H1 (cell line): ENCODE measurements at regions not wholly inside any gene's neighbourhood (a gene's known extent, or its start where the extent isn't known, plus 50 kb on each side); places are given as distances from the start of the nearest gene placed in this dataset.

Experiments used
- CTCF ChIA-PET: fragments of 300-600 bp; sonication (Branson Sonifier 250); formaldehyde crosslinking; loops from one replicate; lab custom pipeline; 2021; ENCODE audit not compliant: partially characterized antibody; lab: Charles Lee
- POLR2A ChIA-PET: fragments of 300-600 bp; sonication (Branson Sonifier 250); formaldehyde crosslinking; loops from one replicate; lab custom pipeline; 2021; ENCODE audit warnings: inconsistent platforms; ENCODE audit not compliant: partially characterized antibody; lab: Charles Lee
- DNase-seq, 2 experiments: peaks; one replicate each; pipeline versions ENCODE4 v3.0.0 to v3.0.0-alpha.2; 2010 to 2022; ENCODE audit warnings: low spot score in 2 of 2, low read depth in 1 of 2, mixed read lengths in 1 of 2
- FAIRE-seq: peaks from 2 replicates; lab custom pipeline; 2011; peaks lifted over from hg19 to GRCh38; lab: Jason Lieb, UNC
- H2AFZ ChIP-seq: 2 replicates; pipeline ENCODE4 v1.8.1; 2012; ENCODE audit warnings: low read length, inconsistent platforms
- H2AK5ac ChIP-seq: 2 replicates; pipeline ENCODE4 v1.6.1; 2013; ENCODE audit warnings: low read depth, low read length
- H2BK120ac ChIP-seq: replicated peaks from 2 replicates; pipeline ENCODE3; 2013; ENCODE audit warnings: low read depth, low read length, inconsistent platforms
- H2BK12ac ChIP-seq: 2 replicates; pipeline ENCODE4 v1.6.1; 2013; ENCODE audit warnings: low read depth, low read length
- H2BK15ac ChIP-seq: 2 replicates; pipeline ENCODE4 v1.6.1; 2013; ENCODE audit warnings: low read length
- H2BK20ac ChIP-seq: 2 replicates; pipeline ENCODE4 v1.6.1; 2013; ENCODE audit warnings: low read length
- H2BK5ac ChIP-seq: 2 replicates; pipeline ENCODE4 v1.6.1; 2013; ENCODE audit warnings: low read depth, low read length
- H3K14ac ChIP-seq: 2 replicates; pipeline ENCODE4 v1.6.1; 2013; ENCODE audit warnings: inconsistent platforms; ENCODE audit not compliant: insufficient read length
- H3K18ac ChIP-seq: 2 replicates; pipeline ENCODE4 v1.6.1; 2013; ENCODE audit warnings: low read length; ENCODE audit errors: extremely low read depth
- H3K23ac ChIP-seq: 2 replicates; pipeline ENCODE4 v1.6.1; 2013; ENCODE audit warnings: inconsistent platforms; ENCODE audit not compliant: insufficient read length
- H3K23me2 ChIP-seq: 2 replicates; pipeline ENCODE4 v1.6.1; 2013; ENCODE audit warnings: low read depth, low read length
- H3K27ac ChIP-seq: 2 replicates; pipeline ENCODE4 v1.6.1; 2011; ENCODE audit warnings: low read depth, low read length, inconsistent platforms
- H3K27me3 ChIP-seq, 4 experiments: replicated peaks in 1 of 4; 1 replicate in 1 of 4; 2 replicates in 3 of 4; pipeline versions ENCODE4 v1.6.1 to v1.8.1; 2011 to 2013; ENCODE audit warnings: low read length in 3 of 4, mild to moderate bottlenecking in 3 of 4, inconsistent platforms in 2 of 4, mixed read lengths in 2 of 4, moderate library complexity in 1 of 4; ENCODE audit not compliant: control insufficient read depth in 3 of 4, insufficient read depth in 3 of 4; ENCODE audit errors: extremely low read depth in 1 of 4
- H3K36me3 ChIP-seq, 4 experiments: 2 replicates each; pipeline versions ENCODE4 v1.6.1 to v1.8.1; 2011 to 2013; ENCODE audit warnings: mild to moderate bottlenecking in 4 of 4, low read length in 3 of 4, moderate library complexity in 2 of 4, control low read depth in 1 of 4, inconsistent platforms in 1 of 4; ENCODE audit not compliant: insufficient read depth in 4 of 4, control insufficient read depth in 2 of 4
- H3K4ac ChIP-seq: replicated peaks from 2 replicates; pipeline ENCODE3; 2013; ENCODE audit warnings: low read length, low read depth, mixed read lengths, inconsistent platforms; ENCODE audit not compliant: insufficient read length
- H3K4me1 ChIP-seq, 4 experiments: replicated peaks in 1 of 4; 1 replicate in 1 of 4; 2 replicates in 3 of 4; pipeline versions ENCODE4 v1.6.1 to v1.8.1; 2011 to 2013; ENCODE audit warnings: low read length in 3 of 4, inconsistent platforms in 2 of 4, mixed read lengths in 1 of 4; ENCODE audit not compliant: insufficient read depth in 4 of 4, control insufficient read depth in 3 of 4
- H3K4me2 ChIP-seq, 2 experiments: 2 replicates each; pipeline versions ENCODE4 v1.6.1 to v1.8.1; 2011 to 2013; ENCODE audit warnings: low read depth in 2 of 2, low read length in 2 of 2, control low read depth in 1 of 2, inconsistent platforms in 1 of 2, mild to moderate bottlenecking in 1 of 2; ENCODE audit not compliant: insufficient read depth in 1 of 2
- H3K4me3 ChIP-seq, 4 experiments: fragments of 200-600, 300-600 bp in 1 of 4; sonication (generic), shearing (Covaris generic), sonication (Bioruptor Twin) in 1 of 4; 2 replicates each; pipeline versions ENCODE4 v1.5.1 to v1.8.1; 2011 to 2016; ENCODE audit warnings: low read length in 4 of 4, low read depth in 3 of 4, control low read depth in 2 of 4, inconsistent platforms in 2 of 4, mild to moderate bottlenecking in 2 of 4, mixed read lengths in 1 of 4, moderate library complexity in 1 of 4; ENCODE audit not compliant: insufficient read depth in 2 of 4; ENCODE audit errors: extremely low read depth in 1 of 4
- H3K56ac ChIP-seq: replicated peaks from 2 replicates; pipeline ENCODE3; 2013; ENCODE audit warnings: low read depth, mild to moderate bottlenecking, mixed read lengths, low read length, inconsistent platforms; ENCODE audit not compliant: insufficient read length
- H3K79me1 ChIP-seq: 2 replicates; pipeline ENCODE4 v1.6.1; 2013; ENCODE audit warnings: low read depth, low read length, control low read depth
- H3K79me2 ChIP-seq, 2 experiments: 2 replicates each; pipeline versions ENCODE4 v1.6.1 to v1.8.1; 2012 to 2013; ENCODE audit warnings: low read length in 2 of 2, mild to moderate bottlenecking in 2 of 2, inconsistent platforms in 1 of 2; ENCODE audit not compliant: insufficient read depth in 2 of 2, control insufficient read depth in 1 of 2
- H3K9ac ChIP-seq, 4 experiments: replicated peaks in 1 of 4; 1 replicate in 1 of 4; 2 replicates in 3 of 4; pipeline versions ENCODE4 v1.6.1 to v1.8.1; 2011 to 2013; ENCODE audit warnings: low read depth in 3 of 4, low read length in 3 of 4, control low read depth in 2 of 4, mild to moderate bottlenecking in 2 of 4, moderate library complexity in 2 of 4, inconsistent platforms in 1 of 4; ENCODE audit errors: extremely low read depth in 1 of 4
- H3K9me3 ChIP-seq, 2 experiments: 2 replicates each; pipeline versions ENCODE4 v1.6.1 to v1.8.1; 2012 to 2013; ENCODE audit warnings: mild to moderate bottlenecking in 2 of 2, moderate library complexity in 2 of 2, control low read depth in 1 of 2, inconsistent platforms in 1 of 2, low read depth in 1 of 2, low read length in 1 of 2, mixed read lengths in 1 of 2; ENCODE audit not compliant: insufficient read depth in 2 of 2
- H4K20me1 ChIP-seq, 2 experiments: replicated peaks in 1 of 2; 2 replicates each; pipeline versions ENCODE3 to v1.8.1; 2011 to 2013; ENCODE audit warnings: inconsistent platforms in 2 of 2, low read length in 2 of 2, mild to moderate bottlenecking in 1 of 2; ENCODE audit not compliant: insufficient read depth in 2 of 2, control insufficient read depth in 1 of 2
- H4K5ac ChIP-seq: 2 replicates; pipeline ENCODE4 v1.6.1; 2013; ENCODE audit warnings: low read length, low read depth, mixed read lengths, inconsistent platforms; ENCODE audit not compliant: insufficient read length
- H4K8ac ChIP-seq: 2 replicates; pipeline ENCODE4 v1.8.0; 2013; ENCODE audit warnings: mild to moderate bottlenecking, moderate library complexity, low read length, inconsistent platforms; ENCODE audit not compliant: insufficient read depth; ENCODE audit errors: extremely low read depth
- H4K91ac ChIP-seq: replicated peaks from 2 replicates; pipeline ENCODE3; 2013; ENCODE audit warnings: low read length, mixed read lengths, inconsistent platforms; ENCODE audit not compliant: insufficient read length
- GTF2F1 ChIP-seq: IDR thresholded peaks from 2 replicates; pipeline ENCODE4 v1.6.1; 2012; ENCODE audit warnings: low read depth, low read length, improper control_type of control experiment, borderline replicate concordance
- SIX5 ChIP-seq: IDR thresholded peaks from 2 replicates; pipeline ENCODE4 v1.6.1; 2011; ENCODE audit warnings: mild to moderate bottlenecking, low read depth, low read length
- TAF1 ChIP-seq: IDR thresholded peaks from 2 replicates; pipeline ENCODE4 v1.6.1; 2011; ENCODE audit warnings: mild to moderate bottlenecking, low read depth, low read length
- ZNF274 ChIP-seq: IDR thresholded peaks from 2 replicates; pipeline ENCODE4 v1.7.0; 2012; ENCODE audit warnings: low read length, borderline replicate concordance; ENCODE audit errors: extremely low read depth
- WGBS, 2 experiments: shearing (Covaris generic) in 1 of 2; methylation state at CpG; one replicate each; pipeline versions ENCODE4 v1.1.6 to v1.1.7; 2013 to 2015; ENCODE audit warnings: low lambda C conversion rate in 2 of 2, mixed read lengths in 2 of 2, inconsistent platforms in 1 of 2, low coverage in 1 of 2, missing lambda C conversion rate in 1 of 2; ENCODE audit not compliant: insufficient replicate concordance in 2 of 2, insufficient coverage in 1 of 2, insufficient read length in 1 of 2; ENCODE audit errors: extremely low coverage in 1 of 2, missing lambda C conversion rate in 1 of 2; 5-methylcytosine and 5-hydroxymethylcytosine counted together

DNA sequence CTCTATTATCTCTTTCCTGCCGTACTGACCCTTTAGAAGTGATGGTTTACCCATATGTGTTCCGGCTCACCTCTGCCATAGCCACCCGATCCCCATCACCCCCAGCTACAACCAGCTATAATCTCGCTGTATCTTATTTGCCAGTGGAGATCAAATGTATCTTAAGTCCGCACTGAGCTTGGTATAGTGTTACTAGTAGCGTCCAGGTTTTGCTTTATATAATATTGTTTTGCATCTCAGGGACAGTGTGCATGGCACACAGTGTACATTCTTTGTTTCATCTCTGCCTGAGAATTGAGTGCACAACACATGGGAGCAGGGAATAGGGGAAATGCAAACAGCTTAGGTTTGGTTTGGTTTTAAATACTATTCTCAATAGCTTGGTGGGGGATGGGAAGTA lies 135.8 kb upstream of the SNX2 start:
- H4K8ac ChIP-seq, result no peak overlapping the region
- no peak overlapping the region for H3K9ac ChIP-seq
- H4K5ac ChIP-seq, result no peak overlapping the region
- no peak overlapping the region for H3K4me2 ChIP-seq
- H3K23me2 ChIP-seq, result no peaks in the 10 kb centered on the region
- no peaks in the 10 kb centered on the region for H3K36me3 ChIP-seq
- H2AK5ac ChIP-seq, result no peak overlapping the region
- no peak overlapping the region for H2BK20ac ChIP-seq
- TF ChIP-seq ZNF274 (no peak), TAF1 (no peak), SIX5 (no peak), GTF2F1 (no peak)
- H4K91ac ChIP-seq, result no peak overlapping the region
- H3K4me1 ChIP-seq, result 0 out of 7 replicates have a peak, but pooled peaks cover 0 to 2% (median 0%) of the 10 kb centered on the region in 4 experiments
- ChIA-PET POLR2A (no interaction called here), CTCF (interaction anchor here (0.8 to 1.2 kb wide), 2 partner anchors 9 to 65 kb away, joined by 4 read pairs; no protein-coding TSS in a partner anchor)
- H3K14ac ChIP-seq, result no peak overlapping the region
- no peak overlapping the region for H2BK15ac ChIP-seq
- H3K27me3 ChIP-seq, result no peaks in the 10 kb centered on the region
- H4K20me1 ChIP-seq, result no peaks in the 10 kb centered on the region
- H2BK120ac ChIP-seq, result no peak overlapping the region
- H2BK12ac ChIP-seq, result no peak overlapping the region
- no peak overlapping the region for H2BK5ac ChIP-seq
- H3K23ac ChIP-seq, result no peak overlapping the region
- 84% methylated on average over 6 of the region's 6 CpGs; no CpG with 5 or more reads in 1 of the 2 experiments for WGBS, 2 experiments
- H2AFZ ChIP-seq, result peak overlapping the region; percentile 61; the same call in 1 of the 2 replicates
- DNase-seq, result no peak
- no peak overlapping the region for H3K27ac ChIP-seq
- H3K9me3 ChIP-seq, result peaks cover 9 to 13% of the 10 kb centered on the region in 2 experiments
- no peak overlapping the region for H3K4me3 ChIP-seq
- H3K79me2 ChIP-seq, result no peaks in the 10 kb centered on the region
- no peak overlapping the region for H3K18ac ChIP-seq
- no peak for FAIRE-seq
- H3K79me1 ChIP-seq, result no peaks in the 10 kb centered on the region
- no peak overlapping the region for H3K56ac ChIP-seq
- H3K4ac ChIP-seq, result no peak overlapping the region
